Bronchial epithelial cell (primary cell): ENCODE measurements at regions not wholly inside any gene's neighbourhood (a gene's known extent, or its start where the extent isn't known, plus 50 kb on each side); places are given as distances from the start of the nearest gene placed in this dataset.

Source experiments
- DNase-seq: peaks from one replicate; pipeline ENCODE4 v3.0.0-alpha.2; 2010; ENCODE audit warnings: low read depth
- FAIRE-seq: peaks from 2 replicates; lab custom pipeline; 2011; peaks lifted over from hg19 to GRCh38; lab: Jason Lieb, UNC
- H3K27me3 ChIP-seq: 2 replicates; pipeline ENCODE4 v1.5.1; 2011; ENCODE audit warnings: low read length; ENCODE audit not compliant: control insufficient read depth, insufficient read depth
- H3K36me3 ChIP-seq: 2 replicates; pipeline ENCODE4 v1.5.1; 2011; ENCODE audit warnings: low read length; ENCODE audit not compliant: control insufficient read depth, insufficient read depth
- H3K4me3 ChIP-seq: 2 replicates; pipeline ENCODE4 v1.5.1; 2011; ENCODE audit warnings: mild to moderate bottlenecking, low read depth, low read length, control low read depth
- TF ChIP-seq, protein P1 (sequence below): IDR thresholded peaks from 2 replicates; pipeline ENCODE4 v1.5.1; 2011; ENCODE audit warnings: mild to moderate bottlenecking, moderate library complexity, low read length, control low read depth, inconsistent platforms; ENCODE audit not compliant: insufficient read depth, severe bottlenecking

DNA sequence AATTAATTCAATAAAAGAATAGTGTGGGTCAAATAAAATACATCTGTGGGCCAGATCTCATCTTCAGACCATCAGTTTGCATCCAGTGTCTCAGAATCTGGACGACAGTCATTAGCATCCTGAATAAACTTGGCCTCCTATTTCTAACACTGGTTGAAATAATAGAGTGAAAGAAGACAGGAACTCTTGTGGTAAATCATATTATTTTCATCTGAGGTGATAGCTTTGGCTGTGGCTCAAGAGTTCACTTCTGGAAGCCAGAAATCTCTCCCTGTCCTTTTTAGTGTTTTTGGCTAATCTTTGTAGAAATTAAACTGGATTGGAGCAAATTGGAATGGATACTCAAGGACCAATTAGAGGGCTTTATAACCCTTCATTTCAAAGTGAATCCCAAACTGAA is 63.4 kb upstream of the HMHB1 start:
- no peaks in the 10 kb centered on the region for H3K36me3 ChIP-seq
- FAIRE-seq (no peak), DNase-seq (no peak)
- TF ChIP-seq, protein P1, sequence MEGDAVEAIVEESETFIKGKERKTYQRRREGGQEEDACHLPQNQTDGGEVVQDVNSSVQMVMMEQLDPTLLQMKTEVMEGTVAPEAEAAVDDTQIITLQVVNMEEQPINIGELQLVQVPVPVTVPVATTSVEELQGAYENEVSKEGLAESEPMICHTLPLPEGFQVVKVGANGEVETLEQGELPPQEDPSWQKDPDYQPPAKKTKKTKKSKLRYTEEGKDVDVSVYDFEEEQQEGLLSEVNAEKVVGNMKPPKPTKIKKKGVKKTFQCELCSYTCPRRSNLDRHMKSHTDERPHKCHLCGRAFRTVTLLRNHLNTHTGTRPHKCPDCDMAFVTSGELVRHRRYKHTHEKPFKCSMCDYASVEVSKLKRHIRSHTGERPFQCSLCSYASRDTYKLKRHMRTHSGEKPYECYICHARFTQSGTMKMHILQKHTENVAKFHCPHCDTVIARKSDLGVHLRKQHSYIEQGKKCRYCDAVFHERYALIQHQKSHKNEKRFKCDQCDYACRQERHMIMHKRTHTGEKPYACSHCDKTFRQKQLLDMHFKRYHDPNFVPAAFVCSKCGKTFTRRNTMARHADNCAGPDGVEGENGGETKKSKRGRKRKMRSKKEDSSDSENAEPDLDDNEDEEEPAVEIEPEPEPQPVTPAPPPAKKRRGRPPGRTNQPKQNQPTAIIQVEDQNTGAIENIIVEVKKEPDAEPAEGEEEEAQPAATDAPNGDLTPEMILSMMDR, result no peak
- H3K27me3 ChIP-seq, result peaks cover 2% of the 10 kb centered on the region
- no peak overlapping the region for H3K4me3 ChIP-seq

DNA sequence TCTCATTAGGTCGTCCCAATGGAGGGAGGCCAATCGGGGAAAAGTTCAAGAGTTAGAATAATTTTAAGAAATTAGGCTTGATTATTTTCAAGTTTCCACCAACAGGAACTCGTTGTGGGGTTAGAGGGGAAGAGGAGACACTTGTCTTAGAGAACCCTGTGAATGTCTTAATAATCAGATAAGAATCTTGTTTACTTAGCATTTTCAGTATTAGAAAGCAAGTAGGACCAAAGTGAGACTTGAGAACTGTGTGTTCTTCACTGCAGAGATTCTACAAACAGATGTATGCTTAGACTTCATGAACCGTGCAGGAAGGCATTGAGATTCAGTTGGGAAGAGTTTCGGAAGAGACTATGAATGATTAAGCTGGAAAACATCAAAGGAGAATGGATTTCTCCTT is 69.0 kb upstream of the HMHB1 start:
- DNase-seq (no peak), FAIRE-seq (no peak)
- Histone ChIP-seq H3K4me3 (no peak overlapping the region), H3K36me3 (no peaks in the 10 kb centered on the region), H3K27me3 (no peaks in the 10 kb centered on the region)
- TF ChIP-seq, protein P1, result no peak

DNA sequence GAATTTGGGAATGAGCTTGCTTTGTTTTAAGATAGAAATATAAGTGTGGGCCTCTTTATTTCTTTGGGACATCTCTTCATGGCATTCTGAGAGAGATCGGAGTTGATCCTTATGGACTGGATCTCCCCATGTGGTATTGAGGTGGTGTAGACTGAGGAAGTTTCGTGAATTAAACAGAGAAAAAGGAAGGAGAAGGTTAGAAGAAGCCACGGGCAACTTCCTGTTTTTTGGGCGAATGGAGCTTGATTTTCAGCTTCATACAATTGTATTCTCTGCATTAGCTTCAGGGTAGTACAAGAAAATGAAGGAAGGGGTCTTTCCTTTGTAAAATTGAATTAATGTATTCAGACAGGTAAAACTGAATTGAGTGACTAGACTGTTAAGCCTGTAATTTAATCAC is 70.5 kb upstream of the HMHB1 start:
- no peak for DNase-seq
- Histone ChIP-seq H3K36me3 (no peaks in the 10 kb centered on the region), H3K4me3 (no peak overlapping the region), H3K27me3 (no peaks in the 10 kb centered on the region)
- FAIRE-seq, result no peak
- TF ChIP-seq, protein P1, result no peak

DNA sequence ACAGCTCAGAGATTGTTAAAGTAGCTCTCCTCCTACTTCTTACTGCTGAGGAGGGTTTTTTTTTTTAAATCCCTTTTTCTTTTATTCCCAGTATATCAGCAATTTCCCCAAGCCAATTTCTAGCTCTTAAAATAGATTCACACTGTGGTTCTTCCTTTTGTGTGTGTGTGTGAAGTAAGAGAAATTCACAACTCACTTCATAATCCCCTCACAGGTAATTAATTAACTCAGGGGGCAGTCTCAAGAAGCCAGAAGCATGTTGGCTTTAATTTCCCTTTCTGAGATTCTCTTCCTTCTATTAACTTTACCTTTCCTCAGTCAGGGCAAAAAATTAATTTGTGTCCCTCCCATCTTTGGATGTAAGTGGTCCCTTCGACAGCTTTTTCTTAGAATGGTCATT is 71.0 kb upstream of the HMHB1 start:
- DNase-seq (no peak), FAIRE-seq (no peak)
- Histone ChIP-seq H3K4me3 (no peak overlapping the region), H3K36me3 (no peaks in the 10 kb centered on the region), H3K27me3 (no peaks in the 10 kb centered on the region)
- TF ChIP-seq, protein P1, result no peak

DNA sequence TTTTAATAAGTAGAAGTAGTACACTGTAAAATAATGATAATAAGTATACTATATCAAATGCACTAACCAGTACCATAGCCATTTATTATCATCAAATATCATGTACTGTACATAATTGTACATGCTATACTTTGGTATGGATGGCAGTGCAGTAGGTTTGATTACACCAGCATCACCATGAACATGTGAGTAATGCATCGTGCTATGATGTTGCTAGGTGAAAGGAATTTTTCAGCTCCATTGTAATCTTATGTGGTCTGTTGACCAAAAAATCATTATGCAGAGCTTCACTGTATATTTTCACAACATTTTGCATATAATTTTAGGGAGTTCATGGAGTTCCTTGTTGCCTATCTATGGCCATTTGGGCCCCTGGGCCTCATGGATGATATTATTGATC is 72.2 kb upstream of the HMHB1 start:
- no peaks in the 10 kb centered on the region for H3K27me3 ChIP-seq
- H3K4me3 ChIP-seq, result no peak overlapping the region
- peak; percentile 47 for DNase-seq
- TF ChIP-seq, protein P1, result no peak
- FAIRE-seq, result no peak
- H3K36me3 ChIP-seq, result no peaks in the 10 kb centered on the region
